Right atrium auricular region (tissue), 2 donors: ENCODE measurements at regions not wholly inside any gene's neighbourhood (a gene's known extent, or its start where the extent isn't known, plus 50 kb on each side); places are given as distances from the start of the nearest gene placed in this dataset.
"Not testable (repeated sequence)": the region's sequence is repeated elsewhere in the genome, so short reads cannot be mapped to it uniquely, and the experiment has no call there.

Experiments used
- DNase-seq: peaks from one replicate; pipeline ENCODE4 v3.0.0-alpha.2; 2019; ENCODE audit warnings: low spot score
- H3K27ac ChIP-seq, 2 donors: fragments of 200-600 bp; sonication (generic); 1 replicate in 1 of 2; 2 replicates in 1 of 2; pipeline ENCODE4 v1.5.1; 2016 to 2019
- H3K27me3 ChIP-seq, 2 donors: fragments of 200-600 bp; sonication (generic); one replicate each; pipeline versions ENCODE4 v1.5.1 to v1.6.0; 2017 to 2019
- H3K36me3 ChIP-seq: fragments of 200-600 bp; sonication (generic); one replicate; pipeline ENCODE4 v1.5.1; 2016
- H3K4me1 ChIP-seq, 2 donors: fragments of 200-600 bp; sonication (generic); one replicate each; pipeline versions ENCODE4 v1.5.1 to v1.6.0; 2017 to 2019
- H3K4me3 ChIP-seq, 2 donors: fragments of 200-600 bp; sonication (generic); 1 replicate in 1 of 2; 2 replicates in 1 of 2; pipeline ENCODE4 v1.5.1; 2017 to 2019; ENCODE audit warnings: mild to moderate bottlenecking in 1 of 2, moderate library complexity in 1 of 2
- H3K9me3 ChIP-seq, 2 donors: fragments of 200-600 bp; sonication (generic); one replicate each; pipeline ENCODE4 v1.5.1; 2019
- CTCF ChIP-seq, 2 donors: fragments of 200-600 bp; sonication (generic); IDR thresholded peaks; one replicate each; pipeline ENCODE4 v1.5.1; 2019; ENCODE audit warnings: antibody characterized with exemption in 2 of 2

GRCh38 chr4:159416996-159417395 lies 314.1 kb downstream of the RAPGEF2 start:
- Histone ChIP-seq H3K36me3 (no peaks in the 10 kb centered on the region), H3K4me3 (no peak overlapping the region), H3K27ac (no peak overlapping the region), H3K4me1 (no peaks in the 10 kb centered on the region), H3K9me3 (no peaks in the 10 kb centered on the region), H3K27me3 (no peaks in the 10 kb centered on the region)
- no peak for DNase-seq
- TF ChIP-seq CTCF (IDR thresholded peaks at IDR 0.05) = no peak

GRCh38 chr4:159420162-159421057 lies 317.5 kb downstream of the RAPGEF2 start:
- no peak overlapping the region for H3K4me3 ChIP-seq
- no peaks in the 10 kb centered on the region for H3K27me3 ChIP-seq
- no peaks in the 10 kb centered on the region for H3K4me1 ChIP-seq
- H3K36me3 ChIP-seq = no peaks in the 10 kb centered on the region
- no peak overlapping the region for H3K27ac ChIP-seq
- no peak for DNase-seq
- no peaks in the 10 kb centered on the region for H3K9me3 ChIP-seq
- TF ChIP-seq CTCF (IDR thresholded peaks at IDR 0.05) = no peak

GRCh38 chr4:159421058-159421419 lies 318.2 kb downstream of the RAPGEF2 start:
- not testable (repeated sequence) for DNase-seq, H3K4me3 ChIP-seq, H3K4me1 ChIP-seq, H3K27me3 ChIP-seq, H3K36me3 ChIP-seq, H3K9me3 ChIP-seq, H3K27ac ChIP-seq

GRCh38 chr4:159422019-159422418 lies 319.1 kb downstream of the RAPGEF2 start:
- Histone ChIP-seq H3K27me3 (no peaks in the 10 kb centered on the region), H3K36me3 (no peaks in the 10 kb centered on the region), H3K4me3 (no peak overlapping the region), H3K4me1 (no peaks in the 10 kb centered on the region), H3K9me3 (no peaks in the 10 kb centered on the region), H3K27ac (no peak overlapping the region)
- no peak for DNase-seq
- TF ChIP-seq CTCF (IDR thresholded peaks at IDR 0.05) = no peak

- Histone ChIP-seq H3K36me3 (no peaks in the 10 kb centered on the region), H3K27me3 (no peaks in the 10 kb centered on the region), H3K27ac (no peak overlapping the region), H3K4me3 (no peak overlapping the region), H3K9me3 (no peaks in the 10 kb centered on the region), H3K4me1 (no peaks in the 10 kb centered on the region)
- TF ChIP-seq CTCF (IDR thresholded peaks at IDR 0.05) = no peak
- no peak for DNase-seq
Measured at GRCh38 chr4:159422626-159423025, 319.7 kb downstream of the RAPGEF2 start.

- TF ChIP-seq CTCF (IDR thresholded peaks at IDR 0.05) = no peak
- H3K27me3 ChIP-seq = no peaks in the 10 kb centered on the region
- H3K9me3 ChIP-seq = no peaks in the 10 kb centered on the region
- H3K36me3 ChIP-seq = no peaks in the 10 kb centered on the region
- no peak for DNase-seq
- H3K4me3 ChIP-seq = no peak overlapping the region
- H3K4me1 ChIP-seq = peaks cover 0 to 12% of the 10 kb centered on the region in 2 donors
- no peak overlapping the region for H3K27ac ChIP-seq
Measured at GRCh38 chr4:159425737-159426305, 322.9 kb downstream of the RAPGEF2 start.
